ENCODE measurements at regions not wholly inside any gene's neighbourhood (a gene's known extent, or its start where the extent isn't known, plus 50 kb on each side); places are given as distances from the start of the nearest gene placed in this dataset.

DNA sequence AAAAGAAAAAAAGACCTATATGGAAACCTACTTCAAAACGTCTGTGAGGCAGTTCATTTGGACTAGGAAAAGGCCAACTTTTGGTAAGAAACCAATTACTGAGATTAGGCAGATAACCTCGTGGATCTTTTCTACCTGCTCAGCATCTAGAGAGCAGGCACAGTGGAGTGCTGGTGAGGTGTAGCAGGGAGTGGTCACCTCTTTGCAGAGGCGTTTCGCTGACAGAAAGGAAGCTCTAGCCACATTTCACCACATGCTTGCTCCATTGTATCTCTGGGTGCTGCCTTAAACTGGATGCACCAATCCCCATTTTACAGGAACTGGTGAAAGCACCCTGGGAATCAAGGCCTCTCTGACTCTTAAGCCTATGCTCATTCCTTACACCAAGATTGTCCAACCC, 360.5 kb downstream of the LIG4 start:
- in situ Hi-C loops (cut with HindIII; ENCODE audit: low sequenced_read_pairs): no loop called here
- no peak for DNase-seq (ENCODE audit: low read depth)
- TF ChIP-seq, protein P1, sequence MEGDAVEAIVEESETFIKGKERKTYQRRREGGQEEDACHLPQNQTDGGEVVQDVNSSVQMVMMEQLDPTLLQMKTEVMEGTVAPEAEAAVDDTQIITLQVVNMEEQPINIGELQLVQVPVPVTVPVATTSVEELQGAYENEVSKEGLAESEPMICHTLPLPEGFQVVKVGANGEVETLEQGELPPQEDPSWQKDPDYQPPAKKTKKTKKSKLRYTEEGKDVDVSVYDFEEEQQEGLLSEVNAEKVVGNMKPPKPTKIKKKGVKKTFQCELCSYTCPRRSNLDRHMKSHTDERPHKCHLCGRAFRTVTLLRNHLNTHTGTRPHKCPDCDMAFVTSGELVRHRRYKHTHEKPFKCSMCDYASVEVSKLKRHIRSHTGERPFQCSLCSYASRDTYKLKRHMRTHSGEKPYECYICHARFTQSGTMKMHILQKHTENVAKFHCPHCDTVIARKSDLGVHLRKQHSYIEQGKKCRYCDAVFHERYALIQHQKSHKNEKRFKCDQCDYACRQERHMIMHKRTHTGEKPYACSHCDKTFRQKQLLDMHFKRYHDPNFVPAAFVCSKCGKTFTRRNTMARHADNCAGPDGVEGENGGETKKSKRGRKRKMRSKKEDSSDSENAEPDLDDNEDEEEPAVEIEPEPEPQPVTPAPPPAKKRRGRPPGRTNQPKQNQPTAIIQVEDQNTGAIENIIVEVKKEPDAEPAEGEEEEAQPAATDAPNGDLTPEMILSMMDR (IDR thresholded peaks at IDR 0.05; ENCODE audit: low read depth, low read length, missing control alignments): no peak
- H3K4me3 ChIP-seq (ENCODE audit: low read depth, low read length): no peak overlapping the region

DNA sequence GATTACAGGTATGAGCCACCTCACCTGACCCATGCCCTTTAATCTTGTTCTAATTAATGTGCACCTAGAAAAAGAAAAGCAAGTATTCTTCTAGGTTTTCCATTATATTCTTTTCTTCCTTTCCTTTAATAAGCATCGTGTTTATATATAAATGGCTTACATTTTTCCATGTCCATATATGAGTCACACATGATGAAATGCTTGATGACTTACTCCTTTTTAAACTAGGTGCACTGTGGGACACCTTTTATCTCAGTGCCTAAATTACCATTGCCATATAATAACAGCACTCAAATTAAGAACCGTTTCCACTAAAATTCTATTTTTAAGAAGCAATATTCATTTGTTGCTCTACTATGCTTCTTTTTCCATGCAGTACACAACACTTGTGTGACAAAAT, 363.3 kb downstream of the LIG4 start:
- H3K4me3 ChIP-seq (ENCODE audit: low read depth, low read length): no peak overlapping the region
- in situ Hi-C loops (cut with HindIII; ENCODE audit: low sequenced_read_pairs): no loop called here
- TF ChIP-seq, protein P1 (IDR thresholded peaks at IDR 0.05; ENCODE audit: low read depth, low read length, missing control alignments): no peak
- no peak for DNase-seq (ENCODE audit: low read depth)

DNA sequence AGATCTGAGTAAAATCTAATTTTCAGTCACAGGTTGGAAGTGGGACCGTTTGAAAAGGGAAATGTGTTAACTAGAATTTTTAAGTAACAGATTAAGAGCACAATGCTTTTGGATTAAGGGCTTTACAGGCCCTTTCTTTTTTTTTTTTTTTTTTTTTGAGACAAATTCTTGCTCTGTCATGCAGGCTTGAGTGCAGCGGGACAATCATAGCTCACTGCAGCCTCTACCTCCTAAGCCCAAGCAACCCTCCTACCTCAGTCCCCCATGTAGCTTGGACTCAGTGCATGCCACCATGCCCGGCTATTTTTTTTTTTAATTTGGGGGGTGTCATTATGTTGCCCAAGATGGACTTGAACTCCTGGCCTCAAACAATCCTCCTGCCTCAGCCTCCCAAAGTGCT, 363.7 kb downstream of the LIG4 start:
- no peak for DNase-seq (ENCODE audit: low read depth)
- TF ChIP-seq, protein P1 (IDR thresholded peaks at IDR 0.05; ENCODE audit: low read depth, low read length, missing control alignments): no peak
- in situ Hi-C loops (cut with HindIII; ENCODE audit: low sequenced_read_pairs): no loop called here
- H3K4me3 ChIP-seq (ENCODE audit: low read depth, low read length): no peak overlapping the region

DNA sequence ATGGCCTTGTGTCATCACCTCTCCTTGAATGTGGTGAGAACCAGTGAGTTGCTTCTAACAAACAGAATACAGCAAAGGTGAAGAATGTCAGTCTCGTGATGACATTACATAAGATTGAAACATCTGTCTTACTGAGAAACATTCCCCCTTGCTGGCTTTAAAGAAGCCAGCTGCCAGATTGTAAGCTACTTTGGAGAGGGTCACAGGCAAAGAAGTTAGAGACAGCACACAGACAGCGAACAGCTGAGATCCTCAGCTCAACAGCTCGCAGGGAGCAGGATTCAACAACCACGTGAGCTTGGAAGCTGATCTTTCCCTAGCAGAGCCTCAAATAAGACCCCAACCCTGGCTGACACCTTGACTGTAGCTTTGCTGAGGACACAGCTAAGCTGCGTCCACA, 367.9 kb downstream of the LIG4 start:
- no peak for DNase-seq (ENCODE audit: low read depth)
- in situ Hi-C loops (cut with HindIII; ENCODE audit: low sequenced_read_pairs): no loop called here
- TF ChIP-seq, protein P1 (IDR thresholded peaks at IDR 0.05; ENCODE audit: low read depth, low read length, missing control alignments): no peak
- H3K4me3 ChIP-seq (ENCODE audit: low read depth, low read length): no peak overlapping the region

DNA sequence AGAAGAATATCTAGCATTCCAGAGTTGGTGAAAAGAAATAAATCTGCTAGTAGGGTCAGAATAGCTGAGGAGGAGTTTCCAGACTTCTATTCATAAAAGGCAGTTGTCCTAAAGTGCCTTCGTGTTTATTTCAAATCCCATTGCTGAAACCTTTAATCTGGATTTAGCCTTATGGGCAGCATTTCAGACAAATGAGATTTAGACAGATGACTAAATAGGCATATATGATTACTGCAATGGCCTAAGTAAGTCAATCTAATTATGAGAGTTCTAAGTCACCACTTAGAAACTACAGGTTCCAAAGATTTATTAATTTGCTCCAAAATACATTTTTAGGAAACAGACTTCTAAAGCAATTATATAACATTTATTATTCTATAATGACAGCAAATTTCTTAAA, 368.7 kb downstream of the LIG4 start:
- no peak for DNase-seq (ENCODE audit: low read depth)
- H3K4me3 ChIP-seq (ENCODE audit: low read depth, low read length): no peak overlapping the region
- TF ChIP-seq, protein P1 (IDR thresholded peaks at IDR 0.05; ENCODE audit: low read depth, low read length, missing control alignments): no peak
- in situ Hi-C loops (cut with HindIII; ENCODE audit: low sequenced_read_pairs): no loop called here

DNA sequence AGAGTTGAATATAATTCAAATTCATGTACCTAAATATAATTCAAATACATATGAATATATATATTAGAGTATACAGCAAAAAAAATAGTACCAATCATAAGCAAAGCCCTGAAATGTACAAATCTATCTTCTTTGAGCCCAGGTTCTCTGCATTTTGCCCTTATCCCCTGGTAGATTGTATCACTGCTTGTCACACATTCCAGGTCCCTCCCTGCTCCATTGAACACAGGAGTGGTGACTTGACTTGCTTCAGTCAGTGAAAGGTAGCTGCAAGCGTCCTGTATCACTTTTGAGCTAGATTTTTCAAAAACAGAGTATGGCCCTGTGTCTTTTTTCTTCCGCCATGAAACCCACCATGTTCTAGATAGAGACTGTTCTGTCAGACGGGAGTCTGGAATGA, 369.4 kb downstream of the LIG4 start:
- no peak for DNase-seq (ENCODE audit: low read depth)
- in situ Hi-C loops (cut with HindIII; ENCODE audit: low sequenced_read_pairs): no loop called here
- TF ChIP-seq, protein P1 (IDR thresholded peaks at IDR 0.05; ENCODE audit: low read depth, low read length, missing control alignments): no peak
- H3K4me3 ChIP-seq (ENCODE audit: low read depth, low read length): no peak overlapping the region

DNA sequence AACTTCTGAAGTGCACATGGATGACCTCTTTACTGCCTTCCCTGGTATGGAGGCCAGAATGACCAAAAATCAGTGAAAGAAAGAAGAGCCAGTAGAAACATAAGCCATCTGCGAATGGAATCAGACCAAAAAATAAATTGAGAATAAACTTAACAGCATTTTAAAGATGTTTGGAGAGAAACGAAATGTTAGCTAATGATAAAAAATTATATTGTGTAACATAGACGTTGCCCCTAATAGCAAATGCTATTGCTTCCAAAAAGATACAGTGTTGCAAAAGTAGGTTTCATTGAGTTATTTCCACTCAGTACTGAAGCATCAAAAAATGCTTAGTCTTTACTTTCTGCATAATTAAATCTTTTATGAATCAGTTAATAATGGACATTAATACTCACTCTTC, 371.7 kb downstream of the LIG4 start:
- in situ Hi-C loops (cut with HindIII; ENCODE audit: low sequenced_read_pairs): no loop called here

More for the DNA sequence above, 371.7 kb downstream of the LIG4 start:
- H3K4me3 ChIP-seq (ENCODE audit: low read depth, low read length): no peak overlapping the region
- DNase-seq (ENCODE audit: low read depth): no peak
- TF ChIP-seq, protein P1 (IDR thresholded peaks at IDR 0.05; ENCODE audit: low read depth, low read length, missing control alignments): no peak

Measured in astrocyte of the cerebellum (primary cell).